AG09309 (cell line): ENCODE measurements at regions not wholly inside any gene's neighbourhood (a gene's known extent, or its start where the extent isn't known, plus 50 kb on each side); places are given as distances from the start of the nearest gene placed in this dataset.

Experiments
- DNase-seq: peaks from one replicate; pipeline ENCODE4 v3.0.0-alpha.2; 2010; ENCODE audit warnings: low read depth
- H3K4me3 ChIP-seq: 2 replicates; pipeline ENCODE4 v1.5.1; 2011; ENCODE audit warnings: mild to moderate bottlenecking, low read depth, low read length, moderate library complexity; ENCODE audit not compliant: control insufficient read depth
- TF ChIP-seq, protein P1 (sequence below): IDR thresholded peaks from 2 replicates; pipeline ENCODE4 v1.5.1; 2011; ENCODE audit warnings: mild to moderate bottlenecking, low read depth, low read length, inconsistent platforms; ENCODE audit not compliant: insufficient read depth, control insufficient read depth; ENCODE audit errors: missing control alignments

DNA sequence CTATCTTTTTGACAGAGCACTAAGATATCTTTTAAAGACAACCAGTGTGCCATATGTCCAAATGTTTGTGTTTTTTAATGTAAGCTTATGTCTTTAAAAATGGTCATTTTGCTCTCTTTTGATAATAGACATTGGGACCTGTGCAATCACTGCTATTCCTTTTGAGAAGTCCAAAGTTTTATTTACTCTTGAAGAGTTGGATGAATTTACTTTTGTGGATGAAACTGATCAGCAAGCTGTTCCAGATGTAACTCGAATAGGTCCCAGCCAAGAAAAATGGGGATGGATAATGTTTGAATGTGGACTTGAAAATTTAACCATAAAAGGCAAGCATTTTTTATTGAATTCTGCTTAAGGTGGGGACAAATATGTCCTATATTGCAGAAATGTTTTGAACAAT, 97.2 kb downstream of the BLTP1 start:
- TF ChIP-seq, protein P1, sequence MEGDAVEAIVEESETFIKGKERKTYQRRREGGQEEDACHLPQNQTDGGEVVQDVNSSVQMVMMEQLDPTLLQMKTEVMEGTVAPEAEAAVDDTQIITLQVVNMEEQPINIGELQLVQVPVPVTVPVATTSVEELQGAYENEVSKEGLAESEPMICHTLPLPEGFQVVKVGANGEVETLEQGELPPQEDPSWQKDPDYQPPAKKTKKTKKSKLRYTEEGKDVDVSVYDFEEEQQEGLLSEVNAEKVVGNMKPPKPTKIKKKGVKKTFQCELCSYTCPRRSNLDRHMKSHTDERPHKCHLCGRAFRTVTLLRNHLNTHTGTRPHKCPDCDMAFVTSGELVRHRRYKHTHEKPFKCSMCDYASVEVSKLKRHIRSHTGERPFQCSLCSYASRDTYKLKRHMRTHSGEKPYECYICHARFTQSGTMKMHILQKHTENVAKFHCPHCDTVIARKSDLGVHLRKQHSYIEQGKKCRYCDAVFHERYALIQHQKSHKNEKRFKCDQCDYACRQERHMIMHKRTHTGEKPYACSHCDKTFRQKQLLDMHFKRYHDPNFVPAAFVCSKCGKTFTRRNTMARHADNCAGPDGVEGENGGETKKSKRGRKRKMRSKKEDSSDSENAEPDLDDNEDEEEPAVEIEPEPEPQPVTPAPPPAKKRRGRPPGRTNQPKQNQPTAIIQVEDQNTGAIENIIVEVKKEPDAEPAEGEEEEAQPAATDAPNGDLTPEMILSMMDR: no peak
- DNase-seq: no peak
- H3K4me3 ChIP-seq: no peak overlapping the region

DNA sequence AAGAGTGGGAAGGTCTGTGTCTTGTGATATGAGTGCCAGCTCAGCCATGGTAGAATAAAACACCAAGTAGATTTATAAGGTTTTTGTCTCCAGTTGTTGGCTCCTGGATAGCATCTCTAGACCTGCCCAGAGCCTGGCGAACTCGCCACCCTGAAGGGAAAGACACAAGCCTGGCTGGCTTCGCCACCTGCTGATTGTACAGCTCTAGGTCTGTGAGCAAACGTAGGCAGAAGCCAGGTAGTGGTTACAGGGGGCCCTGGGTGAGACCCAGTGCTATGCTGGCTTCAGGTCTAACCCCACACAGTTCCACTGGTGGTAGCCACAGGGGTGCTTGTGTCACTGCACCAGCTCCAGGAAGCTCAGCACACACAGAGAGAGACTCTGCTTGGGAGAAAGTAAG, 100.5 kb downstream of the BLTP1 start:
- no peak overlapping the region for H3K4me3 ChIP-seq
- DNase-seq: no peak
- TF ChIP-seq, protein P1: no peak

DNA sequence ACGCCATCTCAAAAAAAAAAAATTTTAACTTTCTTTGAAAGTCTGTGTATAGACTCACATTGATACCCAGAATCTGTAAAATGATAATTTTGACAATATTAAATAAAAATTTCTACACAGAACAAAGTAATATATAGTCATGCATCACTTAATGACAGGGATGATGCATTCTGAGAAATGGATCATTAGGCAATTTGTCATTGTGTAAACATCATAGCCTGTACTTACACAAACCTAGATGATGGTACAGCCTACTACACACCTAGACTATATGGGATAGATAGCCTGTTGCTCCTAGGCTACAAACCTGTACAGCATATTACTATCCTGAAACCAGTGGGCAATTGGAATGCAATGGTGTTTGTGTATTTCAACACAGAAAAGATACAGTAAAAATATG, 107.7 kb downstream of the BLTP1 start:
- TF ChIP-seq, protein P1: no peak
- H3K4me3 ChIP-seq: no peak overlapping the region
- DNase-seq: no peak

DNA sequence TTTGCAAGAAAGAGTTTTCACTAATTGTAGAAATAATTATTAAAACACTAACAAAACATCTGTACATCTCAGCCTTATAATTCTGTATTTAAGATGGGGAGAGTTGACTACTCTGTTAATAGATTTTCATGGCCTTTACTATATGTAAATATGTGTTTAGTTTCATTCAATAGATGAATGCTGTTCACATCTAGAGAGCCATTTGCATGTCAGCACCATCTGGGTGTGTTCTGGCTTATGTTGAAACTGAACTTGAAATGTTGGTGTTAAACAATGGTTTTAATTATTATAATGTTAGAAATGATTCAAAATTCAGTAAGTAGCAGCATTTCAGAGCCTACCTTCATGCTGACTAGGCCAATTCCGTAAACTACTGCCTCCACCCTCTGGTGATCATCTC, 102.5 kb upstream of the ADAD1 start:
- TF ChIP-seq, protein P1: no peak
- H3K4me3 ChIP-seq: no peak overlapping the region
- no peak for DNase-seq

DNA sequence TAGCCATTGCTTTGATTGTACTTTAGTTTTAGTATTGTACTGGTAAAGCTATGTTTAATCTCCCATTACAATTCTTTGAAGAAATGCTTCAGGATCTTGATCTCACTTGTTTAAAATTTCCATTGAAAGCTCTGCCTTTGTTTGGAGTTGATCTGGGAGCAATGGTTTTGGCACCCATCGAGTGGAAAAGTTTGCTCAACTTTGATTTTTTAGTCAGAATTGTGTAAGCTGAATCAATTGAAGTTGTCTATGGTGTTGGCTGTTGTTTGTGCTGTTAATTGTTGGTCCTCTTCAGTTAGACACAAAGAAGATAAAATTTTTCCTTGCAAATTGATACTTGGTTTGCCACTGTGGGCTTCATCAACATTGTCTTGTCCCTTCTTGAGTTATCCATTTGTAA, 99.8 kb upstream of the ADAD1 start:
- no peak overlapping the region for H3K4me3 ChIP-seq
- TF ChIP-seq, protein P1: no peak
- DNase-seq: no peak

DNA sequence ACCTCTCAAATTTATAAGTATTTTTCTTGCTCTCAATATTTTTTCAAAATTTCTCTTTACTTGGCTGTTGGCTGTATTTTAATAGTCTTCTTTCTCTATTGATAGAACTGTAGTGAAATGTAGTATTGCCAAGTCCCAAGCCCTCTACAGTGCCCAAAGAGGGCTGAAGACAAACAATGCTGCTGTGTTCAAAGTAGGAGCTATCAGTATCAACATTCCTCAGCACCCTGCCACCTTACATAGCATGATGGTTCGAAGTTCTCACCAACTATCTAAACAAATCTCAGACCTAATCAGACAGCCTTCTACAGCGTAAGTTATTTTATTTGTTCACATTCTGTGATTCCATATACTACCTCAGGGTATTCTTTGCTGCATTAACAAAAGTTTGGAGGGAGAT, 99.1 kb upstream of the ADAD1 start:
- no peak overlapping the region for H3K4me3 ChIP-seq
- TF ChIP-seq, protein P1: no peak
- no peak for DNase-seq

DNA sequence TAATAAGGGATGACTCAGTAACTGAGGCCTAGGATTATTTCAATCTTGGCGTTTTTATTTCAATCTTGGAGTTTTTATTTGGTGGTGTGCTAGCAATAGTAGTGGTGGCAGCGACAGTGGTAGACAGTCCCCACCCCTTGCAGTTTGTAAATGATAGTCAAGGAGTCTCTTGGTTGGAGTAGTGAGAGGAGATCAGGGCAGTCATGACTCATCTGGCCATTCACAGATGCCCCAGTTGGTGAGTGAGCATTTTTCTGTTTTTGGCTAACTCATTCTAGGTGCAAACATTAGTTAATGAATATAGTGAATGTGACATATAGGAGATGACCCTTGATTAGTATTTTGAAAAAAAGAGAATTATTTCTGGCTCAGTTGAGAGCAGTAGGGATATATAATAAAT, 93.5 kb upstream of the ADAD1 start:
- no peak overlapping the region for H3K4me3 ChIP-seq
- TF ChIP-seq, protein P1: no peak
- DNase-seq: no peak
